CD8-positive, alpha-beta memory T cell (primary cell): ENCODE measurements at regions not wholly inside any gene's neighbourhood (a gene's known extent, or its start where the extent isn't known, plus 50 kb on each side); places are given as distances from the start of the nearest gene placed in this dataset.

Experiments
- CTCF ChIA-PET: fragments of 350-600 bp; sonication (Branson Sonifier 250); formaldehyde crosslinking; loops from one replicate; lab custom pipeline; 2021; ENCODE audit warnings: antibody characterized with exemption; lab: Charles Lee
- POLR2A ChIA-PET: fragments of 350-600 bp; sonication (Branson Sonifier 250); formaldehyde crosslinking; loops from one replicate; lab custom pipeline; 2021; ENCODE audit warnings: antibody characterized with exemption; lab: Charles Lee
- DNase-seq, 5 donors: peaks; one replicate each; pipeline versions ENCODE4 v3.0.0 to v3.0.0-alpha.2; 2020 to 2022; ENCODE audit warnings: mixed read lengths in 1 of 5
- H3K27ac ChIP-seq: one replicate; pipeline ENCODE4 v1.7.0; 2013; ENCODE audit warnings: low read depth, mild to moderate bottlenecking, low read length, moderate library complexity
- H3K27me3 ChIP-seq: 2 replicates; pipeline ENCODE4 v1.7.0; 2013; ENCODE audit warnings: low read length, mild to moderate bottlenecking; ENCODE audit not compliant: insufficient read depth, poor library complexity, severe bottlenecking
- H3K36me3 ChIP-seq: 2 replicates; pipeline ENCODE4 v1.7.0; 2013; ENCODE audit warnings: mild to moderate bottlenecking, low read length, moderate library complexity; ENCODE audit not compliant: insufficient read depth
- H3K4me1 ChIP-seq: 2 replicates; pipeline ENCODE4 v1.7.0; 2013; ENCODE audit warnings: mild to moderate bottlenecking, low read length, moderate library complexity; ENCODE audit not compliant: insufficient read depth
- H3K4me3 ChIP-seq: 2 replicates; pipeline ENCODE4 v1.7.0; 2013; ENCODE audit warnings: mild to moderate bottlenecking, low read length
- H3K9me3 ChIP-seq: 2 replicates; pipeline ENCODE4 v1.7.0; 2013; ENCODE audit warnings: mild to moderate bottlenecking, low read length
- H3K27ac Mint-ChIP-seq, 8 donors: one replicate each; pipeline ENCODE4 v1.8.0; 2020 to 2021; ENCODE audit warnings: mixed read lengths in 8 of 8, mild to moderate bottlenecking in 6 of 8, inconsistent platforms in 3 of 8, moderate library complexity in 3 of 8
- H3K27me3 Mint-ChIP-seq, 2 donors: one replicate each; pipeline ENCODE4 v1.8.0; 2020 to 2021; ENCODE audit warnings: mixed read lengths in 2 of 2, mild to moderate bottlenecking in 1 of 2, moderate library complexity in 1 of 2
- H3K36me3 Mint-ChIP-seq, 3 donors: one replicate each; pipeline ENCODE4 v1.8.0; 2020 to 2021; ENCODE audit warnings: mixed read lengths in 3 of 3, inconsistent platforms in 1 of 3, mild to moderate bottlenecking in 1 of 3
- H3K4me1 Mint-ChIP-seq, 3 donors: one replicate each; pipeline ENCODE4 v1.8.0; 2020 to 2021; ENCODE audit warnings: mixed read lengths in 3 of 3, inconsistent platforms in 1 of 3, mild to moderate bottlenecking in 1 of 3
- H3K4me3 Mint-ChIP-seq, 7 donors: one replicate each; pipeline ENCODE4 v1.8.0; 2020 to 2021; ENCODE audit warnings: mixed read lengths in 7 of 7, mild to moderate bottlenecking in 6 of 7, moderate library complexity in 4 of 7, inconsistent platforms in 2 of 7
- H3K9me3 Mint-ChIP-seq, 5 donors: one replicate each; pipeline ENCODE4 v1.8.0; 2020 to 2022; ENCODE audit warnings: mixed read lengths in 5 of 5, mild to moderate bottlenecking in 3 of 5, moderate library complexity in 2 of 5, inconsistent platforms in 1 of 5

GRCh38 chr10:114723991-114724715, 66.1 kb upstream of the ABLIM1 start:
- Histone ChIP-seq H3K36me3 (no peaks in the 10 kb centered on the region), H3K27ac (no peak overlapping the region), H3K4me3 (no peak overlapping the region), H3K9me3 (no peaks in the 10 kb centered on the region), H3K4me1 (no peaks in the 10 kb centered on the region), H3K27me3 (no peaks in the 10 kb centered on the region)
- H3K27me3 Mint-ChIP-seq, result peaks cover 0 to 6% of the 10 kb centered on the region in 2 donors
- no peaks in the 10 kb centered on the region for H3K36me3 Mint-ChIP-seq
- H3K9me3 Mint-ChIP-seq, result no peaks in the 10 kb centered on the region
- ChIA-PET CTCF (no interaction called here), POLR2A (no interaction called here)
- DNase-seq, result no peak
- no peaks in the 10 kb centered on the region for H3K4me1 Mint-ChIP-seq
- no peak overlapping the region for H3K4me3 Mint-ChIP-seq
- H3K27ac Mint-ChIP-seq, result no peak overlapping the region

GRCh38 chr10:114724716-114725106, 66.6 kb upstream of the ABLIM1 start:
- Histone ChIP-seq H3K4me1 (no peaks in the 10 kb centered on the region), H3K27me3 (no peaks in the 10 kb centered on the region), H3K4me3 (no peak overlapping the region), H3K9me3 (no peaks in the 10 kb centered on the region), H3K27ac (no peak overlapping the region), H3K36me3 (no peaks in the 10 kb centered on the region)
- CTCF ChIA-PET, result no interaction called here
- Mint-ChIP-seq H3K4me1 (no peaks in the 10 kb centered on the region), H3K36me3 (no peaks in the 10 kb centered on the region), H3K4me3 (no peak overlapping the region), H3K27ac (no peak overlapping the region), H3K27me3 (peaks cover 0 to 6% of the 10 kb centered on the region in 2 donors), H3K9me3 (no peaks in the 10 kb centered on the region)
- POLR2A ChIA-PET, result no interaction called here
- no peak for DNase-seq

GRCh38 chr10:114726820-114727271, 68.8 kb upstream of the ABLIM1 start:
- H3K27ac Mint-ChIP-seq, result no peak overlapping the region
- ChIA-PET POLR2A (no interaction called here), CTCF (no interaction called here)

GRCh38 chr10:114728325-114728724, 70.2 kb upstream of the ABLIM1 start:
- Histone ChIP-seq H3K4me1 (no peaks in the 10 kb centered on the region), H3K9me3 (no peaks in the 10 kb centered on the region), H3K36me3 (no peaks in the 10 kb centered on the region), H3K4me3 (no peak overlapping the region), H3K27me3 (no peaks in the 10 kb centered on the region), H3K27ac (no peak overlapping the region)
- Mint-ChIP-seq H3K4me1 (no peaks in the 10 kb centered on the region), H3K27ac (no peak overlapping the region), H3K27me3 (peaks cover 0 to 2% of the 10 kb centered on the region in 2 donors), H3K36me3 (no peaks in the 10 kb centered on the region), H3K9me3 (no peaks in the 10 kb centered on the region), H3K4me3 (no peak overlapping the region)
- POLR2A ChIA-PET, result no interaction called here
- CTCF ChIA-PET, result no interaction called here
- no peak for DNase-seq

More at GRCh38 chr10:114726820-114727271, 68.8 kb upstream of the ABLIM1 start:
- Mint-ChIP-seq H3K4me3 (no peak overlapping the region), H3K36me3 (no peaks in the 10 kb centered on the region), H3K27me3 (peaks cover 0 to 3% of the 10 kb centered on the region in 2 donors), H3K9me3 (no peaks in the 10 kb centered on the region), H3K4me1 (no peaks in the 10 kb centered on the region)
- DNase-seq, result no peak
- Histone ChIP-seq H3K27ac (no peak overlapping the region), H3K27me3 (no peaks in the 10 kb centered on the region), H3K36me3 (no peaks in the 10 kb centered on the region), H3K4me1 (no peaks in the 10 kb centered on the region), H3K4me3 (no peak overlapping the region), H3K9me3 (no peaks in the 10 kb centered on the region)

- H3K9me3 ChIP-seq, result no peaks in the 10 kb centered on the region
- DNase-seq, result no peak
- POLR2A ChIA-PET, result no interaction called here
- H3K4me3 ChIP-seq, result no peak overlapping the region
- H3K27me3 ChIP-seq, result no peaks in the 10 kb centered on the region
- no peaks in the 10 kb centered on the region for H3K4me1 ChIP-seq
- H3K4me1 Mint-ChIP-seq, result no peaks in the 10 kb centered on the region
- H3K27me3 Mint-ChIP-seq, result peaks cover 0 to 2% of the 10 kb centered on the region in 2 donors
- H3K9me3 Mint-ChIP-seq, result no peaks in the 10 kb centered on the region
- CTCF ChIA-PET, result no interaction called here
- H3K4me3 Mint-ChIP-seq, result no peak overlapping the region
- no peak overlapping the region for H3K27ac Mint-ChIP-seq
- H3K36me3 ChIP-seq, result no peaks in the 10 kb centered on the region
- H3K36me3 Mint-ChIP-seq, result no peaks in the 10 kb centered on the region
- H3K27ac ChIP-seq, result no peak overlapping the region
Observed at GRCh38 chr10:114729103-114729659, 71.1 kb upstream of the ABLIM1 start.

GRCh38 chr10:114730291-114730690, 72.2 kb upstream of the ABLIM1 start:
- Histone ChIP-seq H3K27me3 (no peaks in the 10 kb centered on the region), H3K4me1 (no peaks in the 10 kb centered on the region), H3K36me3 (no peaks in the 10 kb centered on the region), H3K4me3 (no peak overlapping the region), H3K9me3 (no peaks in the 10 kb centered on the region), H3K27ac (no peak overlapping the region)
- Mint-ChIP-seq H3K4me3 (no peak overlapping the region), H3K4me1 (no peaks in the 10 kb centered on the region), H3K27me3 (peaks cover 2 to 3% of the 10 kb centered on the region in 2 donors), H3K36me3 (no peaks in the 10 kb centered on the region), H3K9me3 (no peaks in the 10 kb centered on the region), H3K27ac (no peak overlapping the region)
- no peak for DNase-seq
- ChIA-PET CTCF (no interaction called here), POLR2A (no interaction called here)

GRCh38 chr10:114732931-114733330, 74.9 kb upstream of the ABLIM1 start:
- no peaks in the 10 kb centered on the region for H3K9me3 Mint-ChIP-seq
- Histone ChIP-seq H3K4me1 (no peaks in the 10 kb centered on the region), H3K36me3 (no peaks in the 10 kb centered on the region), H3K9me3 (no peaks in the 10 kb centered on the region), H3K27ac (no peak overlapping the region), H3K4me3 (no peak overlapping the region), H3K27me3 (no peaks in the 10 kb centered on the region)
- ChIA-PET CTCF (no interaction called here), POLR2A (no interaction called here)
- H3K27ac Mint-ChIP-seq, result no peak overlapping the region
- no peak overlapping the region for H3K4me3 Mint-ChIP-seq
- no peaks in the 10 kb centered on the region for H3K4me1 Mint-ChIP-seq
- DNase-seq, result no peak
- peaks cover 0 to 7% of the 10 kb centered on the region in 2 donors for H3K27me3 Mint-ChIP-seq
- peaks cover 0 to 4% (median 0%) of the 10 kb centered on the region in 3 donors for H3K36me3 Mint-ChIP-seq

- H3K4me1 ChIP-seq, result no peaks in the 10 kb centered on the region
- no peak for DNase-seq
- no peak overlapping the region for H3K27ac ChIP-seq
- ChIA-PET CTCF (no interaction called here), POLR2A (no interaction called here)
- H3K27me3 ChIP-seq, result no peaks in the 10 kb centered on the region
- no peaks in the 10 kb centered on the region for H3K9me3 ChIP-seq
- H3K36me3 Mint-ChIP-seq, result peaks cover 0 to 7% (median 0%) of the 10 kb centered on the region in 3 donors
- H3K4me3 ChIP-seq, result no peak overlapping the region
- H3K36me3 ChIP-seq, result no peaks in the 10 kb centered on the region
- H3K27ac Mint-ChIP-seq, result no peak overlapping the region
- no peaks in the 10 kb centered on the region for H3K9me3 Mint-ChIP-seq
- H3K4me1 Mint-ChIP-seq, result no peaks in the 10 kb centered on the region
- H3K4me3 Mint-ChIP-seq, result no peak overlapping the region
- H3K27me3 Mint-ChIP-seq, result peaks cover 0 to 7% of the 10 kb centered on the region in 2 donors
Observed at GRCh38 chr10:114735946-114736345, 77.9 kb upstream of the ABLIM1 start.
